ENCODE measurements at regions not wholly inside any gene's neighbourhood (a gene's known extent, or its start where the extent isn't known, plus 50 kb on each side); places are given as distances from the start of the nearest gene placed in this dataset.
"Not testable (repeated sequence)": the region's sequence is repeated elsewhere in the genome, so short reads cannot be mapped to it uniquely, and the experiment has no call there.

DNA sequence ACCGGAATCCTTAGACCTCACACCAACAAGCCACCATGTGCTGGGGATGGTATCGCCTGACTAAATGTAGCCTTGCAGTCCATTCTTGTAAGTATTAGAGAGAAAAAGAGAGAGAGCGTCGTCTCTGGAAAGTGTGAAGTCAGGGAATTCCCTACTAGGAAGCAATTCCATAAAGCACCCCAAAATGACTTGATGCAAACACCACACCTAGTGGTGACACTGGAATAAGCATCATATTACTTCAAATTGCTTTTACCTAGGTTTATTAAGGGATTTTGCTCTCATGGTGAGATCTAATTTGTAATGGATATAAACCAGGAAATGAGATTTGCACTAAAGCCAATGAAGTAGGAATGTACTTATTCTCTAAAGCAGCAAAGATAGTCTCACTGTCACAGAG lies 111.4 kb upstream of the METTL9 start:
- DNase-seq (ENCODE audit: low read depth in 2 of 2) = not testable (repeated sequence)

DNA sequence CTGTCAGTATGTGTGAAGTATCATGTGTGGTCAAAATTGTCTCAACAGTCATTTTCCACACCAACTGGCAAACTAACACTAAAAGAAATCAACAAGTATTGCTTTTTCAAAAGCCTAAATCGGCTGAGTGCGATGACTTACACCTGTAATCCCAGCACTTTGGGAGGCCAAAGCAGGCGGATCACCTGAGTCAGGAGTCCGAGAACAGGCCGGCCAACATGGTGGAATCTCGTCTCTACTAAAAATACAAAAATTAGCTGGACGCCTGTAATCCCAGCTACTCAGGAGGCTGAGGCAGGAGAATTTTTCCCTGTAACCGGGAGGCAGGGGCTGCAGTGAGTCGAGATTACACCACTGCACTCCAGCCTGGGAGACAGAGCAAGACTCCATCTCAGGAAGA lies 100.3 kb upstream of the METTL9 start:
- not testable (repeated sequence) for DNase-seq (ENCODE audit: low read depth in 2 of 2)

GRCh38 chr16:21501223-21501868 lies 98.0 kb upstream of the METTL9 start:
- DNase-seq (ENCODE audit: low read depth in 2 of 2) = peak in 1 of 2 donors; percentile 33

DNA sequence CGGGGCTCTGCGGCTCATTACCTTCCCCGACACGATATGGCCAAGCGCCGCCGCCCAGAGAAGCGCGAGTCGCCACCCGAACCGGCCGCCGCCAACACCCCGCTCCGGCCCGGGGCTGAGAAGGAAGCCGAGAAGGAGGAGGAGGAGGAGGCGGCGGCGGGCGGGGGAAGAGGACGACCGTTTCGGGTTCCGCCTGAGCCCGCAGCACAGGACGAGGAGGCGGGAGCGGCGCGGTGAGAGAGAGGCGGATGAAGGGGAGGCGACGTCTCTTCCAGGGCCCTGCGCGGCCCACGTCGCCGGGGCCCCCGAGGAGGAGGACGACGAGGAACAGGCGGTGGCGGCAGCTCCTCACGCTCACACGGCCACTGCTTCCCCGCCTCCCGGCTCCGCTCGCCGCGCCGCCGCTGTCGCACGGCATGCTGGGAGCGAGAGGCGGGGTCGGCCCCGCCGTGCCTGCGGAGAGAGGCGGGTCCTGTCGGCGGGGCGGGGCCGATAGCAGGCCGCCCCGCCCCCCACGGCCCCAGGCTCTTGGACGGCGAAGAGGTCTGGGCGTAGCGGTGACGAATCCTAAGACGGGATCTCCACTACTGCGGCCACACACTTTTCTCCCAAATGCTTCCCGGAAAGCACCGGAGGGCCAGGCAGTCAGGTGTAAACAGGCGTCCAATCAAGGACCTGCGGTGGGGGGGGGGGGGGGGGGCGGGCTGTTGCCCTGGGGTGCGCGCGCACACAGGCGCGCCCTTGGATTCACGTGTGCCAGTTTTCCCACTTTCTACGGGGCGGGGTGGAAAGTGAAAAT lies 97.3 kb upstream of the METTL9 start:
- peak; percentile 73 to 77 for DNase-seq (ENCODE audit: low read depth in 2 of 2)

DNA sequence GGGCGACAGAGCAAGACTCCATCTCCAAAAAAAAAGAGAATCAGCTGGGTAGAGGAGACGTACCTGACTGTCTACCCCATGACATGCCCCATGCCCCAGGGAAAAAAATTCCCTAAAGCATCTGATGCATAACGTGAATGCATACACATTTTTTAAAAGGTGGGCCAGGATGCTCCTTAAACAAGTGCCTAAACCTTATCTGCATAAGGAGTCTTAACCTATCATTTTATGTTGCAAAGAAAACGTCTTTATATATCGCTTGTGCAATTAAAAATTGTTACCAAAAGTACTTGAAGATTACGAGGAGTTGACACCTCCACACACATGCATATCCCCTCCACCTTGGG lies 95.8 kb upstream of the METTL9 start:
- DNase-seq (ENCODE audit: low read depth in 2 of 2) = not testable (repeated sequence)

DNA sequence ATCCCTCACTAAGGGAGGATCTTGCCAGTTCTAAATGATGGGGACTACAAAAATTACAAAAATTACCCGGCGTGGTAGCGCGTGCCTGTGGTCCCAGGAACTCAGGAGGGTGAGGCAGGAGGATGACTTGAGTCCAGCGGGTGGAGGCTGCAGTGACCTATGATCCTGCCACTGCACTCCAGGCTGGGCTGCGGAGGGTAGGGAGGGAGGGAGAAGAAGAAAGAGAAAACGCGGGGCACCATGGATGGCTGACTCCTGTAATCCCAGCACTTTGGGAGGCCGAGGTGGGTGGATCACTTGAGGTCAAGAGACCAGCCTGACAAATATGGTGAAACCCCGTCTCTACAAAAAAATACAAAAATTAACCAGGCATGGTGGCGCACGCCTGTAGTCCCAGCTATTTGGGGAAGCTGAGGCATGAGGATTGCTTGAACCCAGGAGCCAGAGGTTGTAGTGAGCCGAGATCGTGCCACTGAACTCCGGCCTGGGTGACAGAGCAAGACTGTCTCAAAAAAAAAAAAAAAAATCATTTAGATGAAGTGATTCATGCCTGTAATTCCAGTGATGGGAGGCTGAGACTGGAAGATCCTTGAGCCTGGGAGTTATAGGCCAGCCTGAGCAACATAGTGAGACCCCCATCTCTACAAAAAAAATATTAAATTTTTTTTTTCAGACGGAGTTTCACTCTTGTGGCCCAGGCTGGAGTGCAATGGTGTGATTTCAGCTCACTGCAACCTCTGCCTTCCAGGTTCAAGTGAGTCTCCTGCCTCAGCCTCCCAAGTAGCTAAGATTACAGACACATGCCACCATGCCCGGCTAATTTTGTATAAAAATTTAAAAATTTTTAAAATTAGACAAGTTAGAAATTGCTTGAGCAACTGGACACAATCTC lies 95.2 kb upstream of the METTL9 start:
- not testable (repeated sequence) for DNase-seq (ENCODE audit: low read depth in 2 of 2)

DNA sequence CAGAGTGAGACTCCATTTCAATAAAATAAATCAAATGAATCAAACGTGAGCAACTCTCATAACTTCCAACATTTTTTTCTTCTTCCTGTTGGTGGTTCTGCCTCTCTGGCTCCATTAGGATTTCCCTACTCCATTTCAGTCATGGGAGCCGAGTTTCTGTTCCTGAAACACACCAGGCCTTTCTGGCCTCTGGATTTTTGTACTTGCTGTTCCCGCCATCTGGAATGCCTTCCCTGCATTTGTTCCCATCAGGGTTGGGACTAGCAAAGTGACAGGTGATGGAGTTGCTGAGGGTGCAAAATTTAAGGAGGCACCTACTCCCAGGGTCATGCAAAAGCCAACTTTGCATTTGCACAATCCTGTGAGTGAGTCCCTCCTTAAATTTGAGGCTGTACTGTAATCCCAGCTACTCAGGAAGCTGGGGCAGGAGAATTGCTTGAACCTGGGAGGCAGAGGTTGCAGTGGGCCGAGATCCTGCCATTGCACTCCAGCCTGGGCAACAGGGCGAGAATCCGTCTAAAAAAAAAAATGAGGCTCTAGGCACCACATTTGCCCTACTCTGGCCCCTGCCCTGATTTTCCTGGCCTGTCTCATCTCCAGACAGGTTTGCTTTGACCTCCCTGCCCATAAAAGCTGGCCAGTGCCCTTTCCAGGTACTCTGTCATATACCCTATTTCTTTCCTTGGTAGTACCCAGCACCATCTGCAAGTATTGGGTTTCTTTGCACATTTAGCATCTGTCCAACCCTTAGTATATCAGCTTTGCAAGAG lies 93.4 kb upstream of the METTL9 start:
- not testable (repeated sequence) for DNase-seq (ENCODE audit: low read depth in 2 of 2)

- DNase-seq (ENCODE audit: low read depth in 2 of 2) = not testable (repeated sequence)
Measured at GRCh38 chr16:21506857-21507456, 92.4 kb upstream of the METTL9 start.

DNA sequence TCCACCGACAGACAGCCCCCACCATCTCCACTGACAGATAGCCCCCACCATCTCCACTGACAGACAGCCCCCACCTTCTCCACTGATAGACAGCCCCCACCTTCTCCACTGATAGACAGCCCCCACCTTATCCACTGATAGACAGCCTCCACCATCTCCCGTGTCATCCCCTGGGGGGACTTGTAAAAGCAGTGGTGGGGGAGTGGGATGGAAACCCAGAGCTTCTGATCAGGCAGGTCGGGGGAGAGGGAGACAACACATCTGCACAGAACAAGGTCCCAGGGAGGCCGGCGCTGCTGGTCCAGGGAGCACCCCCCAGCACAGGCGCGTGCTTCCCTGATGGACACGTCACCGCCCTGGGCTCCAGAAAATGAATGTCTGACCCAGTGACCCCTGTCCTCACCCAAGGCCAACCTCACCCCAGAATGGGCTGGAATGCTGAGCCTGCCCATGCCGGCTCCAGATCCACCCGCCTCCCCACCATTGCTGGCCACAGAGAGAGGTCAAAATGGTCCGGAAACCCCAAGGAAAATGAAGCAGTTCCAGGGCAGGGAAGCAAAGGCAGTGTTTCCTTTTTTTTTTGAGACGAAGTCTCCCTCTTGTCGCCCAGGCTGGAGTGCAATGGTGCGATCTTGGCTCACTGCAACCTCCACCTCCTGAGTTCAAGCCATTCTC lies 91.6 kb upstream of the METTL9 start:
- not testable (repeated sequence) for DNase-seq (ENCODE audit: low read depth in 2 of 2)

DNA sequence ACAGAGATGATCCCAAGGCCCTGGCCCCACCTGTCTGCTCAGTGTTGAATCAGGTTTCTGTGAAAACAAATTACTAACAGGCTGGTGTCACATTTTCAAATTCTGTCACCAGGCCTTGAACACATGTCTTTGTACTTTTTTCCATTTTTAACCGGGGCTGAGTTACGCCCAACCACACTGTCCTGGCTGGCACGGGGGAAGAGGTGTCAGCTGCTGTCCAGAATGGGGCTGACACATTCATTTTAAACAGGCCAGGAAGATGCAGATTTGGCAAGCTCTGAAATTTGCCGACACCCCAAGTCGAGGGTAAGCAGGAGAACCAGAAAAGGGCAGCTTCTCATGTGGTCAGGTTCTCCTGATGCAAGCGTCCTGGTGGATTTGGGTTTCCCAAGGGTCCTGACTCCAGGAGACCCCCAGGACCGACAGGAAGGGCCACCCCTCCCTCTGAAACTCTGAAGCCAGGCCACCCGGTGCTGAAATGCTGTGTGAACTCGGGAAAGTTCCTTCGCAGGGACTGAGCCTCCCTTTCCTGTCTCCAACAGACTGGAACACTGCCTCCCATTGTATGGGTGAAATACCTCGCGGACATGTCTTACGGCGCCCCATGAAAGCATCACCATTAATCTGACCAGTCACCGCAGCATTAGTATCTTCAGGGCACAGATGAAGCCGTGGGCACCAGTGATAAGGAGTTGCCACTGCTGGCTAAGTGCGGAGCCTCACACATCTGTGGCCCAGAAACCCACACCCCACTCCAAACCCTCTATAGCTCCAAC lies 90.5 kb upstream of the METTL9 start:
- not testable (repeated sequence) for DNase-seq (ENCODE audit: low read depth in 2 of 2)

GRCh38 chr16:21509437-21510086 lies 89.8 kb upstream of the METTL9 start:
- DNase-seq (ENCODE audit: low read depth in 2 of 2) = not testable (repeated sequence)

GRCh38 chr16:21510869-21511255 lies 88.5 kb upstream of the METTL9 start:
- DNase-seq (ENCODE audit: low read depth in 2 of 2) = not testable (repeated sequence)

- not testable (repeated sequence) for DNase-seq (ENCODE audit: low read depth in 2 of 2)
Measured at GRCh38 chr16:21511315-21512210, 87.8 kb upstream of the METTL9 start.

DNA sequence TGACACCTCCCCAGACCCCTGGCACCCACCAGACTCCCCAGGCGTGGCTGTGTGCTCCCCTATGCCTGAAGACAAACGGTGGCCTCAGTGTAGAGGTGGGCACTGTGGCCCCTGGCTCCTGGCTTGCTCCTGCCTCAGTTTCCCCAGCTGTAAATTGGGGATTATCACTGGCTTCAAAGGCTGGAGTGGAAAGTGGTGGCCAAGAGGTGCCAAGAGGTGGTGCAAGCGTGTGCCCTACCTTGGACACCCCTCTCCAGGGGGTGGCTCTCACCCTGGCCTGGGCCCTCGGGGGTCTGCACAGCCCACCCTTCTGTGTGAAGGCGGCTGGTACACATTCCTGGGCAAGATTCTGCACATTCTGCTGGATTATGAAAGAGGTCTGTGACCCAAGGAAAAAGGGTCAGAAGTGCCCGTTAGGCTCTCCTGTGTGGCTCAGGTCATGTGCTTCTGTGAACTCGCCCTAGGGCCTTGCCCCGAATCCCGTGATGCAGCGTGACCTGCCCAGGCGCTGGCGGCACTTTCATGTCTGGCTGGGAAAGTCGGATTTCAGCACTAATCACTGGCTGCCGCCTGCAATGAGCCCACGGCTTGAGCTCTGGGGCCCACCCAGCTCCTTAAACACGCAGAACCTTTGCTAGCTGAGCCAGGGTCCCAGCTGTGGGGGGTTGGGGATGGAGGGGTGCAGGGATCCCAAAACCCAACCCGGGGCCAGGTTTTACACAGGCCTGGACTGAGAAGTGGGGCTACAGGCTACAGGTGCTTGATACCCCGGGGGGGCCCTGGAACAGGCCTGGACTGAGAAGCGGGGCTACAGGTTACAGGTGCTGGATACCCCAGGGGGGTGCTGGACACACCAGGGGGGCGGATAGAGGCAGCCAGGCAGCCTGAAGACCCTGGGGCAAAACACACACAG lies 86.8 kb upstream of the METTL9 start:
- not testable (repeated sequence) for DNase-seq (ENCODE audit: low read depth in 2 of 2)

- not testable (repeated sequence) for DNase-seq (ENCODE audit: low read depth in 2 of 2)
Measured at GRCh38 chr16:21513337-21513741, 86.0 kb upstream of the METTL9 start.

DNA sequence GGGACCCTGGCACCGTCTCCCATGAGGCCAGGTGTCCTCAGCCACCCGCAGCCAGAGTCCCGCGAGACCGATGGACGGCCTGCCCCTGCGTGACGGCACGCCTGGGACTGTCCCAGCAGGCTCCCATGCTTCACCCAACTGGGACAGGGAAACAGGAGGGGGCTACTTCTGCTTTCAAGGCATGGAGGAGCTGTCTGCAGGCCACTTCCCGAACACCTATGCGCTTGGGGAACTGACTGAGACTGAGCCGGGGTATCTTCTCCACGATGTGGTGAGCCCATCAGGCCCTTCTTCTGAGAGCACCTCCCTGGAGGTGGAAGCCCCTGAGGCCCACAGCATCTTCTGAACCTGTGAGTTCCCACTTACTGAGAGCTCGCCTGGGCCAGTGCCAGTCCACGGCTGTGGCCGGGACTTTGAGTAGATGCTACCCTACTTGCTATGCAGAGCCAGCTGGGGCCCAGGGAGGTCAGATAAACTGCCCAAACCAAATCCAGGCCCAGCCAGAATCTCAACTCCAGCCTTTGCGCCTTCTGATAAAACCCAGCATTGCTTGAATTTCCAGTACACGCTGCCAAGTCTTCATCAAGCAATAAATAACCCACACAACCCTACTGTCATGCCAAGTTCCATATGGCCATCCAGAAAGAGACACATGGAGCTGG lies 85.4 kb upstream of the METTL9 start:
- DNase-seq (ENCODE audit: low read depth in 2 of 2) = not testable (repeated sequence)

GRCh38 chr16:21514474-21514840 lies 84.9 kb upstream of the METTL9 start:
- DNase-seq (ENCODE audit: low read depth in 2 of 2) = not testable (repeated sequence)
